Lung (tissue), 11 donors: ENCODE measurements at regions not wholly inside any gene's neighbourhood (a gene's known extent, or its start where the extent isn't known, plus 50 kb on each side); places are given as distances from the start of the nearest gene placed in this dataset.

ENCODE experiments used
- ATAC-seq: fragments of 200-7000 bp; cut with Tn5 transposase; one replicate; pipeline ENCODE4 v1.9.1; 2020; ENCODE audit warnings: moderate number of reproducible peaks; ENCODE audit not compliant: insufficient read depth, low FRiP score
- DNase-seq, 3 donors: peaks; one replicate each; pipeline ENCODE4 v3.0.0-alpha.2; 2013 to 2017
- H3K27ac ChIP-seq, 2 donors: one replicate each; pipeline ENCODE4 v1.5.1; 2013; ENCODE audit warnings: mild to moderate bottlenecking in 2 of 2, moderate library complexity in 2 of 2, control low read depth in 1 of 2, inconsistent platforms in 1 of 2, low read depth in 1 of 2, low read length in 1 of 2
- H3K27me3 ChIP-seq, 3 donors: one replicate each; pipeline ENCODE4 v1.5.1; 2013; ENCODE audit warnings: low read length in 2 of 3; ENCODE audit not compliant: control insufficient read depth in 3 of 3, insufficient read depth in 3 of 3
- H3K36me3 ChIP-seq, 4 donors: one replicate each; pipeline ENCODE4 v1.5.1; 2013; ENCODE audit warnings: low read length in 4 of 4, mild to moderate bottlenecking in 1 of 4, moderate library complexity in 1 of 4; ENCODE audit not compliant: control insufficient read depth in 4 of 4, insufficient read depth in 4 of 4
- H3K4me1 ChIP-seq, 5 donors: one replicate each; pipeline ENCODE4 v1.5.1; 2013; ENCODE audit warnings: low read length in 5 of 5, mild to moderate bottlenecking in 2 of 5, moderate library complexity in 1 of 5; ENCODE audit not compliant: control insufficient read depth in 5 of 5, insufficient read depth in 5 of 5
- H3K4me3 ChIP-seq: one replicate; pipeline ENCODE4 v1.5.1; 2013; ENCODE audit warnings: mild to moderate bottlenecking, control low read depth, moderate library complexity
- H3K9ac ChIP-seq, 2 donors: one replicate each; pipeline ENCODE4 v1.5.1; 2013; ENCODE audit warnings: low read length in 2 of 2, control low read depth in 1 of 2; ENCODE audit not compliant: insufficient read depth in 1 of 2
- H3K9me3 ChIP-seq, 4 donors: one replicate each; pipeline ENCODE4 v1.5.1; 2013; ENCODE audit warnings: low read length in 3 of 4, mild to moderate bottlenecking in 1 of 4, moderate library complexity in 1 of 4; ENCODE audit not compliant: control insufficient read depth in 4 of 4, insufficient read depth in 3 of 4
- CTCF ChIP-seq: IDR thresholded peaks from 2 replicates; pipeline ENCODE4 v1.5.1; 2012; ENCODE audit warnings: mild to moderate bottlenecking; ENCODE audit errors: control extremely low read depth, extremely low read depth
- WGBS, 2 donors: extraction: QIAGEN DNeasy Blood & Tissue Kit; methylation state at CpG; one replicate each; pipeline ENCODE4 v1.1.7; 2013; 5-methylcytosine and 5-hydroxymethylcytosine counted together
- donor health status: control.
- donor health status: control.
- donor health status: Bipolar disorder and iron deficiency.
- donor health status: healthy.
- donor health status: DM: yes; HTN: yes; CAD: no.

GRCh38 chr6:86154852-86155251, 512.2 kb upstream of the SYNCRIP start:
- no peaks in the 10 kb centered on the region for H3K4me1 ChIP-seq
- H3K9ac ChIP-seq: no peak overlapping the region
- no peak for TF ChIP-seq CTCF
- H3K27ac ChIP-seq: no peak overlapping the region
- ATAC-seq (no peak), DNase-seq (no peak)
- no peak overlapping the region for H3K4me3 ChIP-seq
- peaks cover 0 to 2% (median 0%) of the 10 kb centered on the region in 4 donors for H3K9me3 ChIP-seq
- no peaks in the 10 kb centered on the region for H3K36me3 ChIP-seq
- no peaks in the 10 kb centered on the region for H3K27me3 ChIP-seq

- no peak overlapping the region for H3K27ac ChIP-seq
- H3K9me3 ChIP-seq: peaks cover 0 to 5% (median 0%) of the 10 kb centered on the region in 4 donors
- H3K36me3 ChIP-seq: no peaks in the 10 kb centered on the region
- TF ChIP-seq CTCF: no peak
- H3K4me3 ChIP-seq: no peak overlapping the region
- no peaks in the 10 kb centered on the region for H3K27me3 ChIP-seq
- no peak for DNase-seq
- no peak overlapping the region for H3K9ac ChIP-seq
- WGBS, 2 donors: 81 to 84% methylated on average over 3 of the region's 3 CpGs
- H3K4me1 ChIP-seq: no peaks in the 10 kb centered on the region
- no peak for ATAC-seq
Observed at GRCh38 chr6:86153521-86153920, 510.8 kb upstream of the SYNCRIP start.

GRCh38 chr6:86152546-86152945, 509.9 kb upstream of the SYNCRIP start:
- H3K4me1 ChIP-seq: no peaks in the 10 kb centered on the region
- WGBS, 2 donors: 52 to 62% methylated on average over 4 of the region's 4 CpGs
- no peak for TF ChIP-seq CTCF
- H3K4me3 ChIP-seq: no peak overlapping the region
- ATAC-seq (no peak), DNase-seq (no peak)
- peaks cover 0 to 5% (median under 1%) of the 10 kb centered on the region in 4 donors for H3K9me3 ChIP-seq
- H3K27me3 ChIP-seq: no peaks in the 10 kb centered on the region
- H3K9ac ChIP-seq: no peak overlapping the region
- no peak overlapping the region for H3K27ac ChIP-seq
- no peaks in the 10 kb centered on the region for H3K36me3 ChIP-seq

GRCh38 chr6:86148586-86148985, 505.9 kb upstream of the SYNCRIP start:
- no peak for TF ChIP-seq CTCF
- H3K4me1 ChIP-seq: no peaks in the 10 kb centered on the region
- H3K4me3 ChIP-seq: no peak overlapping the region
- ATAC-seq (no peak), DNase-seq (no peak)
- no peak overlapping the region for H3K27ac ChIP-seq
- H3K36me3 ChIP-seq: no peaks in the 10 kb centered on the region
- WGBS, 2 donors: 75 to 83% methylated on average over 7 of the region's 7 CpGs
- H3K9ac ChIP-seq: no peak overlapping the region
- peaks cover 0 to 6% (median 1%) of the 10 kb centered on the region in 4 donors for H3K9me3 ChIP-seq
- no peaks in the 10 kb centered on the region for H3K27me3 ChIP-seq
